GM12878 (cell line): ENCODE measurements at regions not wholly inside any gene's neighbourhood (a gene's known extent, or its start where the extent isn't known, plus 50 kb on each side); places are given as distances from the start of the nearest gene placed in this dataset.

ENCODE experiments used
- CBX3 ChIP-seq: fragments of 200-600 bp; sonication (generic); IDR thresholded peaks from 2 replicates; pipeline ENCODE4 v1.6.1; 2016; ENCODE audit warnings: low read depth, borderline replicate concordance
- EP300 ChIP-seq, 2 experiments: fragments of 150-350 bp in 1 of 2; IDR thresholded peaks; 2 replicates each; pipeline ENCODE4 v1.6.1; 2011 to 2012; ENCODE audit warnings: low read depth in 2 of 2, low read length in 2 of 2, borderline replicate concordance in 1 of 2, improper control_type of control experiment in 1 of 2, inconsistent platforms in 1 of 2; ENCODE audit not compliant: control insufficient read depth in 1 of 2
- HDAC6 ChIP-seq: fragments of 200-600 bp; sonication (generic); IDR thresholded peaks from one replicate; pipeline ENCODE4 v1.8.0; 2017; ENCODE audit warnings: antibody characterized with exemption; ENCODE audit not compliant: unreplicated experiment
- NFYA ChIP-seq: IDR thresholded peaks from 2 replicates; pipeline ENCODE4 v1.6.1; 2011; ENCODE audit warnings: low read depth, mild to moderate bottlenecking, low read length, improper control_type of control experiment, borderline replicate concordance
- NRF1 ChIP-seq: conservative IDR thresholded peaks from 2 replicates; pipeline ENCODE4 v1.6.1; 2011; ENCODE audit warnings: mild to moderate bottlenecking, low read depth, low read length, improper control_type of control experiment
- POLR2A ChIP-seq: IDR thresholded peaks from 2 replicates; pipeline ENCODE4 v1.6.1; 2011; ENCODE audit warnings: low read depth, mild to moderate bottlenecking, low read length
- POLR2AphosphoS5 ChIP-seq: IDR thresholded peaks from 2 replicates; pipeline ENCODE4 v1.6.1; 2011; ENCODE audit warnings: mild to moderate bottlenecking, low read length, inconsistent platforms
- RAD21 ChIP-seq: IDR thresholded peaks from 2 replicates; pipeline ENCODE4 v1.6.1; 2011; ENCODE audit warnings: mild to moderate bottlenecking, low read depth, low read length, moderate library complexity; ENCODE audit not compliant: insufficient read depth
- SIN3A ChIP-seq: IDR thresholded peaks from 2 replicates; pipeline ENCODE4 v1.6.1; 2012; ENCODE audit warnings: low read depth, low read length, improper control_type of control experiment
- SP1 ChIP-seq: IDR thresholded peaks from one replicate; pipeline ENCODE4 v1.6.1; 2011; ENCODE audit warnings: low read depth, low read length
- ZNF274 ChIP-seq: IDR thresholded peaks from one replicate; pipeline ENCODE4 v1.8.0; 2011; ENCODE audit not compliant: insufficient read length, insufficient read depth
- TF ChIP-seq, protein P1 (sequence below): fragments of 450-650 bp; IDR thresholded peaks from 2 replicates; pipeline ENCODE4 v1.6.1; 2018; ENCODE audit warnings: borderline replicate concordance, mild to moderate bottlenecking; ENCODE audit not compliant: partially characterized antibody
- TF ChIP-seq, protein P2 (sequence below), 3 experiments: IDR thresholded peaks in 2 of 3; conservative IDR thresholded peaks in 1 of 3; 2 replicates each; pipeline ENCODE4 v1.5.1; 2011; ENCODE audit warnings: low read depth in 3 of 3, low read length in 3 of 3, mild to moderate bottlenecking in 3 of 3, control low read depth in 2 of 3, moderate library complexity in 2 of 3, inconsistent platforms in 1 of 3, mixed read lengths in 1 of 3; ENCODE audit not compliant: control insufficient read depth in 2 of 3, insufficient read depth in 1 of 3; ENCODE audit errors: extremely low read depth in 1 of 3
- TF ChIP-seq, protein P3 (sequence below): IDR thresholded peaks from 2 replicates; pipeline ENCODE4 v1.6.1; 2012; ENCODE audit warnings: mild to moderate bottlenecking, low read depth, low read length

DNA sequence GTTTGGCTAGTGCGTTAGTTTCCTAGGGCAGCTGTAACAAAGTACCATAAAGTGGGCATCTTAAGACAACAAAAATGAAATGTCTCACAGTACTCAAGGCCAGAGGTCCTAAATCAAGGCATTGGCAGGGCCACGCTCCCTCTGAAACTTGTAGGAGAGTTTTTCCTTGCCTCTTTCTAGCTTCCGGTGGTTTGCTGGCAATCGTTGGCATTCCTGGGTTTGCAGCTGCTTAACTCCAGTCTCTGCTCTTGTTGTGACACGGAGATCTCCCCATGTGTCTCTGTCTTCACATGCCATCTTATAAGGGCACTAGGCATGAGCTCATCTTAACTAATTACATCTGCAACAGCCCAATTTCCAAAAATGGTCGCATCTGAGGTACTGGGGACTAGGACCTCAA lies 362.0 kb upstream of the BOD1L1 start:
- TF ChIP-seq HDAC6 (no peak), NRF1 (no peak), POLR2A (no peak), SIN3A (no peak), CBX3 (no peak), SP1 (no peak), RAD21 (no peak), NFYA (no peak), POLR2AphosphoS5 (no peak), ZNF274 (no peak), EP300 (IDR thresholded peaks at IDR 0.05; ENCODE audit: borderline replicate concordance in 1 of 2, control insufficient read depth in 1 of 2, low read depth in 2 of 2, low read length in 2 of 2) (no peak)
- TF ChIP-seq, protein P1, sequence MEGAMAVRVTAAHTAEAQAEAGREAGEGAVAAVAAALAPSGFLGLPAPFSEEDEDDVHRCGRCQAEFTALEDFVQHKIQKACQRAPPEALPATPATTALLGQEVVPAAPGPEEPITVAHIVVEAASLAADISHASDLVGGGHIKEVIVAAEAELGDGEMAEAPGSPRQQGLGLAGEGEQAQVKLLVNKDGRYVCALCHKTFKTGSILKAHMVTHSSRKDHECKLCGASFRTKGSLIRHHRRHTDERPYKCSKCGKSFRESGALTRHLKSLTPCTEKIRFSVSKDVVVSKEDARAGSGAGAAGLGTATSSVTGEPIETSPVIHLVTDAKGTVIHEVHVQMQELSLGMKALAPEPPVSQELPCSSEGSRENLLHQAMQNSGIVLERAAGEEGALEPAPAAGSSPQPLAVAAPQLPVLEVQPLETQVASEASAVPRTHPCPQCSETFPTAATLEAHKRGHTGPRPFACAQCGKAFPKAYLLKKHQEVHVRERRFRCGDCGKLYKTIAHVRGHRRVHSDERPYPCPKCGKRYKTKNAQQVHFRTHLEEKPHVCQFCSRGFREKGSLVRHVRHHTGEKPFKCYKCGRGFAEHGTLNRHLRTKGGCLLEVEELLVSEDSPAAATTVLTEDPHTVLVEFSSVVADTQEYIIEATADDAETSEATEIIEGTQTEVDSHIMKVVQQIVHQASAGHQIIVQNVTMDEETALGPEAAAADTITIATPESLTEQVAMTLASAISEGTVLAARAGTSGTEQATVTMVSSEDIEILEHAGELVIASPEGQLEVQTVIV: no peak
- TF ChIP-seq, protein P2, sequence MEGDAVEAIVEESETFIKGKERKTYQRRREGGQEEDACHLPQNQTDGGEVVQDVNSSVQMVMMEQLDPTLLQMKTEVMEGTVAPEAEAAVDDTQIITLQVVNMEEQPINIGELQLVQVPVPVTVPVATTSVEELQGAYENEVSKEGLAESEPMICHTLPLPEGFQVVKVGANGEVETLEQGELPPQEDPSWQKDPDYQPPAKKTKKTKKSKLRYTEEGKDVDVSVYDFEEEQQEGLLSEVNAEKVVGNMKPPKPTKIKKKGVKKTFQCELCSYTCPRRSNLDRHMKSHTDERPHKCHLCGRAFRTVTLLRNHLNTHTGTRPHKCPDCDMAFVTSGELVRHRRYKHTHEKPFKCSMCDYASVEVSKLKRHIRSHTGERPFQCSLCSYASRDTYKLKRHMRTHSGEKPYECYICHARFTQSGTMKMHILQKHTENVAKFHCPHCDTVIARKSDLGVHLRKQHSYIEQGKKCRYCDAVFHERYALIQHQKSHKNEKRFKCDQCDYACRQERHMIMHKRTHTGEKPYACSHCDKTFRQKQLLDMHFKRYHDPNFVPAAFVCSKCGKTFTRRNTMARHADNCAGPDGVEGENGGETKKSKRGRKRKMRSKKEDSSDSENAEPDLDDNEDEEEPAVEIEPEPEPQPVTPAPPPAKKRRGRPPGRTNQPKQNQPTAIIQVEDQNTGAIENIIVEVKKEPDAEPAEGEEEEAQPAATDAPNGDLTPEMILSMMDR (IDR thresholded peaks at IDR 0.05 in 2 of 3, conservative IDR thresholded peaks at IDR 0.05 in 1 of 3; ENCODE audit: control insufficient read depth in 2 of 3, extremely low read depth in 1 of 3, insufficient read depth in 1 of 3, low read depth in 3 of 3, low read length in 3 of 3): no peak
- TF ChIP-seq, protein P3, sequence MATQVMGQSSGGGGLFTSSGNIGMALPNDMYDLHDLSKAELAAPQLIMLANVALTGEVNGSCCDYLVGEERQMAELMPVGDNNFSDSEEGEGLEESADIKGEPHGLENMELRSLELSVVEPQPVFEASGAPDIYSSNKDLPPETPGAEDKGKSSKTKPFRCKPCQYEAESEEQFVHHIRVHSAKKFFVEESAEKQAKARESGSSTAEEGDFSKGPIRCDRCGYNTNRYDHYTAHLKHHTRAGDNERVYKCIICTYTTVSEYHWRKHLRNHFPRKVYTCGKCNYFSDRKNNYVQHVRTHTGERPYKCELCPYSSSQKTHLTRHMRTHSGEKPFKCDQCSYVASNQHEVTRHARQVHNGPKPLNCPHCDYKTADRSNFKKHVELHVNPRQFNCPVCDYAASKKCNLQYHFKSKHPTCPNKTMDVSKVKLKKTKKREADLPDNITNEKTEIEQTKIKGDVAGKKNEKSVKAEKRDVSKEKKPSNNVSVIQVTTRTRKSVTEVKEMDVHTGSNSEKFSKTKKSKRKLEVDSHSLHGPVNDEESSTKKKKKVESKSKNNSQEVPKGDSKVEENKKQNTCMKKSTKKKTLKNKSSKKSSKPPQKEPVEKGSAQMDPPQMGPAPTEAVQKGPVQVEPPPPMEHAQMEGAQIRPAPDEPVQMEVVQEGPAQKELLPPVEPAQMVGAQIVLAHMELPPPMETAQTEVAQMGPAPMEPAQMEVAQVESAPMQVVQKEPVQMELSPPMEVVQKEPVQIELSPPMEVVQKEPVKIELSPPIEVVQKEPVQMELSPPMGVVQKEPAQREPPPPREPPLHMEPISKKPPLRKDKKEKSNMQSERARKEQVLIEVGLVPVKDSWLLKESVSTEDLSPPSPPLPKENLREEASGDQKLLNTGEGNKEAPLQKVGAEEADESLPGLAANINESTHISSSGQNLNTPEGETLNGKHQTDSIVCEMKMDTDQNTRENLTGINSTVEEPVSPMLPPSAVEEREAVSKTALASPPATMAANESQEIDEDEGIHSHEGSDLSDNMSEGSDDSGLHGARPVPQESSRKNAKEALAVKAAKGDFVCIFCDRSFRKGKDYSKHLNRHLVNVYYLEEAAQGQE: no peak
